Stimulated activated CD8-positive, alpha-beta memory T cell treated with anti-CD3 and anti-CD28 coated beads, Interleukin-15, amount 100 ng/mL, for 1 hour (primary cell): ENCODE measurements at regions not wholly inside any gene's neighbourhood (a gene's known extent, or its start where the extent isn't known, plus 50 kb on each side); places are given as distances from the start of the nearest gene placed in this dataset.

Experiments used
- DNase-seq: peaks from one replicate; pipeline ENCODE4 v3.0.0-alpha.2; 2020; ENCODE audit warnings: low read depth

- DNase-seq, result no peak
These were observed 485.4 kb downstream of the TLR4 start for GRCh38 chr9:118189615-118190014.

GRCh38 chr9:118192807-118193206 is 488.6 kb downstream of the TLR4 start:
- no peak for DNase-seq

- no peak for DNase-seq
These were observed 505.1 kb downstream of the TLR4 start for GRCh38 chr9:118209343-118209742.

GRCh38 chr9:118215549-118215948 is 511.3 kb downstream of the TLR4 start:
- no peak for DNase-seq

GRCh38 chr9:118222375-118222774 is 518.2 kb downstream of the TLR4 start:
- DNase-seq, result no peak

GRCh38 chr9:118223111-118223510 is 518.9 kb downstream of the TLR4 start:
- DNase-seq, result no peak

GRCh38 chr9:118230329-118230728 is 526.1 kb downstream of the TLR4 start:
- no peak for DNase-seq

GRCh38 chr9:118236625-118237024 is 532.4 kb downstream of the TLR4 start:
- no peak for DNase-seq

- DNase-seq, result no peak
These were observed 533.9 kb downstream of the TLR4 start for GRCh38 chr9:118238139-118238538.

GRCh38 chr9:118252027-118252426 is 547.8 kb downstream of the TLR4 start:
- DNase-seq, result no peak

- no peak for DNase-seq
These were observed 558.0 kb downstream of the TLR4 start for GRCh38 chr9:118262191-118262590.

- DNase-seq, result no peak
These were observed 559.7 kb downstream of the TLR4 start for GRCh38 chr9:118263949-118264348.

- no peak for DNase-seq
These were observed 563.8 kb downstream of the TLR4 start for GRCh38 chr9:118268046-118268445.

- DNase-seq, result no peak
These were observed 565.4 kb downstream of the TLR4 start for GRCh38 chr9:118269623-118270022.

GRCh38 chr9:118271331-118271730 is 567.1 kb downstream of the TLR4 start:
- no peak for DNase-seq

- no peak for DNase-seq
These were observed 567.7 kb downstream of the TLR4 start for GRCh38 chr9:118271936-118272335.

GRCh38 chr9:118273048-118273447 is 568.8 kb downstream of the TLR4 start:
- DNase-seq, result no peak

- DNase-seq, result no peak
These were observed 572.6 kb downstream of the TLR4 start for GRCh38 chr9:118276784-118277183.

GRCh38 chr9:118281772-118282171 is 577.6 kb downstream of the TLR4 start:
- DNase-seq, result no peak

GRCh38 chr9:118283488-118283887 is 579.3 kb downstream of the TLR4 start:
- DNase-seq, result no peak

GRCh38 chr9:118290116-118290515 is 585.9 kb downstream of the TLR4 start:
- no peak for DNase-seq

GRCh38 chr9:118295413-118295812 is 591.2 kb downstream of the TLR4 start:
- DNase-seq, result no peak

GRCh38 chr9:118302721-118303120 is 598.5 kb downstream of the TLR4 start:
- DNase-seq, result no peak

GRCh38 chr9:118303216-118303615 is 599.0 kb downstream of the TLR4 start:
- DNase-seq, result no peak

GRCh38 chr9:118305331-118305730 is 601.1 kb downstream of the TLR4 start:
- no peak for DNase-seq
